GM23248 (cell line): ENCODE measurements at regions not wholly inside any gene's neighbourhood (a gene's known extent, or its start where the extent isn't known, plus 50 kb on each side); places are given as distances from the start of the nearest gene placed in this dataset.

Experiments used
- EZH2 ChIP-seq: fragments of 200-600 bp; sonication (generic); IDR thresholded peaks from 2 replicates; pipeline ENCODE4 v1.6.1; 2018; ENCODE audit warnings: antibody characterized with exemption, mild to moderate bottlenecking; ENCODE audit not compliant: insufficient read depth, poor library complexity, severe bottlenecking
- EZH2phosphoT487 ChIP-seq: fragments of 200-600 bp; sonication (generic); IDR thresholded peaks from 2 replicates; pipeline ENCODE4 v1.6.1; 2018; ENCODE audit warnings: antibody characterized with exemption, moderate library complexity, mild to moderate bottlenecking, low read depth; ENCODE audit not compliant: insufficient read depth

DNA sequence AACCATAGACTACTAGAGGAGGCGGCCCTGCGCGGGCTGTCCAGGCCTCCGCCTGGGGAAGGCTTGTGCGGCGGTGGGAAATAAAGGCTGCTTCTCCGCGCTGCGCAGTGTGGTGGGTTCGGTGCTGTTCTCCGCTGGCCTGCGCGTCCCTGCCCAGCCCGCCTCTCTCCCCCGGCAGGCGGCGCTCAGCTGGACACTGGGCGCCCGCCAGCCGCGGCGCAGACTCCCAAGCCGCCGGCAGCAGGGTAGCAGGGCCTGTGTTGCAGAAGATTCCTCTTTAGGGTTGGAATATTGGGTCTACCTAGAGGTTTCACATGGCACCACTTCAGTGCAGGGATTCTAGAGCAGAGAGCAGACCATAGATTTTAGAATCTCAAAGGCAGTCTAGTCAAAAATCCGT, 66.1 kb upstream of the ZPBP start:
- no peak for TF ChIP-seq EZH2
- no peak for TF ChIP-seq EZH2phosphoT487
